Neural cell (in vitro differentiated cells): ENCODE measurements at regions not wholly inside any gene's neighbourhood (a gene's known extent, or its start where the extent isn't known, plus 50 kb on each side); places are given as distances from the start of the nearest gene placed in this dataset.
"Not testable (repeated sequence)": the region's sequence is repeated elsewhere in the genome, so short reads cannot be mapped to it uniquely, and the experiment has no call there.

ENCODE experiments used
- H2AFZ ChIP-seq: fragments of 200-600, 300-800 bp; sonication (generic), shearing (Covaris generic); 2 replicates; pipeline ENCODE4 v1.6.0; 2014; ENCODE audit warnings: low read depth, mild to moderate bottlenecking, antibody characterized with exemption, low read length, moderate library complexity
- H3F3A ChIP-seq: fragments of 200-600 bp; shearing (Covaris generic); 2 replicates; pipeline ENCODE4 v1.6.1; 2016; ENCODE audit warnings: mild to moderate bottlenecking, moderate library complexity, mixed read lengths, antibody characterized with exemption, low read length; ENCODE audit not compliant: insufficient read depth, poor library complexity, severe bottlenecking
- H3K27ac ChIP-seq: fragments of 200-600, 300-800 bp; sonication (generic), shearing (Covaris generic); 2 replicates; pipeline ENCODE4 v1.5.1; 2014; ENCODE audit warnings: mild to moderate bottlenecking, low read length, moderate library complexity
- H3K27me3 ChIP-seq: fragments of 300-800, 200-600 bp; sonication (generic), shearing (Covaris generic); 2 replicates; pipeline ENCODE4 v1.6.0; 2014; ENCODE audit warnings: mild to moderate bottlenecking, low read depth, low read length, moderate library complexity; ENCODE audit not compliant: insufficient read depth
- H3K36me3 ChIP-seq: fragments of 300-800, 200-600 bp; sonication (generic), shearing (Covaris generic); 2 replicates; pipeline ENCODE4 v1.5.1; 2014; ENCODE audit warnings: mild to moderate bottlenecking, antibody characterized with exemption, low read length, moderate library complexity; ENCODE audit not compliant: insufficient read depth
- H3K4me2 ChIP-seq: fragments of 300-800, 200-600 bp; sonication (generic), shearing (Covaris generic); 2 replicates; pipeline ENCODE4 v1.6.0; 2014; ENCODE audit warnings: mild to moderate bottlenecking, low read length
- H3K4me3 ChIP-seq: fragments of 300-800, 200-600 bp; sonication (generic), shearing (Covaris generic); 2 replicates; pipeline ENCODE4 v1.5.1; 2014; ENCODE audit warnings: mild to moderate bottlenecking, low read length, moderate library complexity
- H3K79me2 ChIP-seq: fragments of 200-600 bp; shearing (Covaris generic); replicated peaks from 2 replicates; pipeline ENCODE4 v1.6.0; 2014; ENCODE audit warnings: mild to moderate bottlenecking, low read length, moderate library complexity; ENCODE audit not compliant: insufficient read depth
- H3K9ac ChIP-seq: fragments of 300-800, 200-600 bp; sonication (generic), shearing (Covaris generic); 2 replicates; pipeline ENCODE4 v1.6.1; 2016; ENCODE audit warnings: mild to moderate bottlenecking, low read length, mixed read lengths
- H3K9me2 ChIP-seq: fragments of 200-600 bp; shearing (Covaris generic); 2 replicates; pipeline ENCODE4 v1.6.1; 2016; ENCODE audit warnings: mild to moderate bottlenecking, low read length, mixed read lengths; ENCODE audit not compliant: insufficient read depth
- H3K9me3 ChIP-seq: fragments of 200-600, 300-800 bp; sonication (generic), shearing (Covaris generic); 2 replicates; pipeline ENCODE4 v1.6.1; 2016; ENCODE audit warnings: mild to moderate bottlenecking, mixed run types, low read length, moderate library complexity, mixed read lengths
- H4K20me1 ChIP-seq: fragments of 200-600 bp; shearing (Covaris generic); 2 replicates; pipeline ENCODE4 v1.6.1; 2016; ENCODE audit warnings: mild to moderate bottlenecking, mixed run types; ENCODE audit not compliant: insufficient read depth
- EP300 ChIP-seq: fragments of 450-650 bp; conservative IDR thresholded peaks from 2 replicates; pipeline ENCODE4 v1.6.1; 2014; ENCODE audit warnings: antibody characterized with exemption, mild to moderate bottlenecking, moderate library complexity; ENCODE audit not compliant: poor library complexity, severe bottlenecking
- EZH2 ChIP-seq: fragments of 200-600, 300-800 bp; shearing (Covaris generic), sonication (generic); IDR thresholded peaks from 2 replicates; pipeline ENCODE4 v1.6.1; 2014; ENCODE audit warnings: antibody characterized with exemption, low read length, borderline replicate concordance, mild to moderate bottlenecking; ENCODE audit not compliant: insufficient read depth, poor library complexity, severe bottlenecking
- MXI1 ChIP-seq: fragments of 450-650 bp; conservative IDR thresholded peaks from 2 replicates; pipeline ENCODE4 v1.6.1; 2014; ENCODE audit warnings: antibody characterized with exemption, mild to moderate bottlenecking; ENCODE audit not compliant: poor library complexity, severe bottlenecking
- POLR2AphosphoS5 ChIP-seq: IDR thresholded peaks from 2 replicates; pipeline ENCODE4 v1.6.1; 2012
- RAD21 ChIP-seq: fragments of 450-650 bp; conservative IDR thresholded peaks from 2 replicates; pipeline ENCODE4 v1.6.1; 2014; ENCODE audit warnings: antibody characterized with exemption, mild to moderate bottlenecking, moderate library complexity
- SMC3 ChIP-seq: fragments of 450-650 bp; conservative IDR thresholded peaks from 2 replicates; pipeline ENCODE4 v1.6.1; 2014; ENCODE audit warnings: antibody characterized with exemption, mild to moderate bottlenecking, moderate library complexity; ENCODE audit not compliant: poor library complexity
- TAF1 ChIP-seq: IDR thresholded peaks from 2 replicates; pipeline ENCODE4 v1.6.1; 2012; ENCODE audit warnings: low read depth
- TF ChIP-seq, protein P1 (sequence below): fragments of 450-650 bp; IDR thresholded peaks from 2 replicates; pipeline ENCODE4 v1.5.1; 2014; ENCODE audit warnings: antibody characterized with exemption, mild to moderate bottlenecking, moderate library complexity; ENCODE audit not compliant: poor library complexity, severe bottlenecking
- TF ChIP-seq, protein P2 (sequence below): IDR thresholded peaks from 2 replicates; pipeline ENCODE4 v1.6.1; 2012; ENCODE audit warnings: borderline replicate concordance

GRCh38 chr5:27451377-27451776 lies 413.0 kb upstream of the CDH9 start:
- Histone ChIP-seq H3K36me3 (no peaks in the 10 kb centered on the region), H3K79me2 (no peaks in the 10 kb centered on the region), H3F3A (no peaks in the 10 kb centered on the region), H3K9ac (no peak overlapping the region), H2AFZ (no peak overlapping the region), H3K27ac (no peak overlapping the region), H3K9me2 (no peaks in the 10 kb centered on the region), H3K27me3 (no peaks in the 10 kb centered on the region), H3K9me3 (no peaks in the 10 kb centered on the region), H4K20me1 (no peaks in the 10 kb centered on the region), H3K4me3 (no peak overlapping the region), H3K4me2 (no peak overlapping the region)
- TF ChIP-seq EZH2 (no peak), SMC3 (no peak)
- TF ChIP-seq, protein P1, sequence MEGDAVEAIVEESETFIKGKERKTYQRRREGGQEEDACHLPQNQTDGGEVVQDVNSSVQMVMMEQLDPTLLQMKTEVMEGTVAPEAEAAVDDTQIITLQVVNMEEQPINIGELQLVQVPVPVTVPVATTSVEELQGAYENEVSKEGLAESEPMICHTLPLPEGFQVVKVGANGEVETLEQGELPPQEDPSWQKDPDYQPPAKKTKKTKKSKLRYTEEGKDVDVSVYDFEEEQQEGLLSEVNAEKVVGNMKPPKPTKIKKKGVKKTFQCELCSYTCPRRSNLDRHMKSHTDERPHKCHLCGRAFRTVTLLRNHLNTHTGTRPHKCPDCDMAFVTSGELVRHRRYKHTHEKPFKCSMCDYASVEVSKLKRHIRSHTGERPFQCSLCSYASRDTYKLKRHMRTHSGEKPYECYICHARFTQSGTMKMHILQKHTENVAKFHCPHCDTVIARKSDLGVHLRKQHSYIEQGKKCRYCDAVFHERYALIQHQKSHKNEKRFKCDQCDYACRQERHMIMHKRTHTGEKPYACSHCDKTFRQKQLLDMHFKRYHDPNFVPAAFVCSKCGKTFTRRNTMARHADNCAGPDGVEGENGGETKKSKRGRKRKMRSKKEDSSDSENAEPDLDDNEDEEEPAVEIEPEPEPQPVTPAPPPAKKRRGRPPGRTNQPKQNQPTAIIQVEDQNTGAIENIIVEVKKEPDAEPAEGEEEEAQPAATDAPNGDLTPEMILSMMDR: no peak

- H3K9me2 ChIP-seq: no peaks in the 10 kb centered on the region
- no peaks in the 10 kb centered on the region for H3K79me2 ChIP-seq
- no peaks in the 10 kb centered on the region for H3K36me3 ChIP-seq
- TF ChIP-seq MXI1 (no peak), EZH2 (no peak), SMC3 (no peak), EP300 (no peak), RAD21 (no peak), TAF1 (no peak), POLR2AphosphoS5 (no peak)
- TF ChIP-seq, protein P2, sequence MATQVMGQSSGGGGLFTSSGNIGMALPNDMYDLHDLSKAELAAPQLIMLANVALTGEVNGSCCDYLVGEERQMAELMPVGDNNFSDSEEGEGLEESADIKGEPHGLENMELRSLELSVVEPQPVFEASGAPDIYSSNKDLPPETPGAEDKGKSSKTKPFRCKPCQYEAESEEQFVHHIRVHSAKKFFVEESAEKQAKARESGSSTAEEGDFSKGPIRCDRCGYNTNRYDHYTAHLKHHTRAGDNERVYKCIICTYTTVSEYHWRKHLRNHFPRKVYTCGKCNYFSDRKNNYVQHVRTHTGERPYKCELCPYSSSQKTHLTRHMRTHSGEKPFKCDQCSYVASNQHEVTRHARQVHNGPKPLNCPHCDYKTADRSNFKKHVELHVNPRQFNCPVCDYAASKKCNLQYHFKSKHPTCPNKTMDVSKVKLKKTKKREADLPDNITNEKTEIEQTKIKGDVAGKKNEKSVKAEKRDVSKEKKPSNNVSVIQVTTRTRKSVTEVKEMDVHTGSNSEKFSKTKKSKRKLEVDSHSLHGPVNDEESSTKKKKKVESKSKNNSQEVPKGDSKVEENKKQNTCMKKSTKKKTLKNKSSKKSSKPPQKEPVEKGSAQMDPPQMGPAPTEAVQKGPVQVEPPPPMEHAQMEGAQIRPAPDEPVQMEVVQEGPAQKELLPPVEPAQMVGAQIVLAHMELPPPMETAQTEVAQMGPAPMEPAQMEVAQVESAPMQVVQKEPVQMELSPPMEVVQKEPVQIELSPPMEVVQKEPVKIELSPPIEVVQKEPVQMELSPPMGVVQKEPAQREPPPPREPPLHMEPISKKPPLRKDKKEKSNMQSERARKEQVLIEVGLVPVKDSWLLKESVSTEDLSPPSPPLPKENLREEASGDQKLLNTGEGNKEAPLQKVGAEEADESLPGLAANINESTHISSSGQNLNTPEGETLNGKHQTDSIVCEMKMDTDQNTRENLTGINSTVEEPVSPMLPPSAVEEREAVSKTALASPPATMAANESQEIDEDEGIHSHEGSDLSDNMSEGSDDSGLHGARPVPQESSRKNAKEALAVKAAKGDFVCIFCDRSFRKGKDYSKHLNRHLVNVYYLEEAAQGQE: no peak
- TF ChIP-seq, protein P1: no peak
- no peak overlapping the region for H2AFZ ChIP-seq
- H3K9me3 ChIP-seq: no peaks in the 10 kb centered on the region
- no peak overlapping the region for H3K27ac ChIP-seq
- no peak overlapping the region for H3K4me3 ChIP-seq
- H4K20me1 ChIP-seq: no peaks in the 10 kb centered on the region
- H3F3A ChIP-seq: no peaks in the 10 kb centered on the region
- no peak overlapping the region for H3K9ac ChIP-seq
- H3K4me2 ChIP-seq: no peak overlapping the region
- no peaks in the 10 kb centered on the region for H3K27me3 ChIP-seq
These were observed 412.2 kb upstream of the CDH9 start for GRCh38 chr5:27450607-27451006.

DNA sequence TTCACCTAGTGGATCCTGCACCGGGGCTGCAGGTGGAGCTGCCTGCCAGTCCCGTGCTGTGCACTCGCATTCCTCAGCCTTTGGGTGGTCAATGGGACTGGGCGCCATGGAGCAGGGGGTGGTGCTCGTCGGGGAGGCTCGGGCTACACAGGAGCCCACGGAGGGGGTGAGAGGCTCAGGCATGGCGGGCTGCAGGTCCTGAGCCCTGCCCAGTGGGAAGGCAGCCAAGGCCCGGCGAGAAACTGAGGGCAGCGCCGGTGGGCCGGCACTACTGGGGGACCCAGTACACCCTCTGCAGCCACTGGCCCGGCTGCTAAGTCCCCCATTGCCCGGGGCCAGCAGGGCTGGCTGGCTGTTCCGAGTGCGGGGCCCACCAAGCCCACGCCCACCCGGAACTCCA lies 401.0 kb upstream of the CDH9 start:
- not testable (repeated sequence) for H3F3A ChIP-seq, H4K20me1 ChIP-seq, H3K79me2 ChIP-seq, H3K36me3 ChIP-seq, H3K9me2 ChIP-seq, H2AFZ ChIP-seq, H3K4me2 ChIP-seq, H3K9ac ChIP-seq, H3K27ac ChIP-seq, H3K9me3 ChIP-seq, H3K27me3 ChIP-seq, H3K4me3 ChIP-seq
